ENCODE measurements at regions not wholly inside any gene's neighbourhood (a gene's known extent, or its start where the extent isn't known, plus 50 kb on each side); places are given as distances from the start of the nearest gene placed in this dataset.

- TF ChIP-seq ZBTB21 (tag by site-specific recombination; IDR thresholded peaks at IDR 0.05) (no peak), CTCF (tag by site-specific recombination; IDR thresholded peaks at IDR 0.05) (no peak), ATF2 (tag by site-specific recombination; IDR thresholded peaks at IDR 0.05; ENCODE audit: low read depth) (no peak), REPIN1 (tag by site-specific recombination; IDR thresholded peaks at IDR 0.05; ENCODE audit: low read depth) (no peak)
These were observed 85.8 kb upstream of the TAS2R1 start for GRCh38 chr5:9715891-9716335.

All from HEK293 (cell line).